ENCODE measurements at regions not wholly inside any gene's neighbourhood (a gene's known extent, or its start where the extent isn't known, plus 50 kb on each side); places are given as distances from the start of the nearest gene placed in this dataset.

- ChIA-PET POLR2A (no interaction called here), CTCF (no interaction called here)
- ATAC-seq (no peak), DNase-seq (ENCODE audit: low spot score) (no peak)
- Mint-ChIP-seq H3K4me1 (no peaks in the 10 kb centered on the region), H3K4me3 (no peak overlapping the region), H3K36me3 (no peaks in the 10 kb centered on the region), H3K27me3 (ENCODE audit: low read depth) (no peaks in the 10 kb centered on the region; the same call in none of the 2 replicates), H3K27ac (no peak overlapping the region), H3K9me3 (no peaks in the 10 kb centered on the region)
- TF ChIP-seq NFYB (CRISPR knock-in tag; conservative IDR thresholded peaks at IDR 0.05; ENCODE audit: low read depth) (no peak), MAX (CRISPR knock-in tag; IDR thresholded peaks at IDR 0.05) (no peak), ZNF425 (CRISPR knock-in tag; conservative IDR thresholded peaks at IDR 0.05) (no peak), PRRX2 (CRISPR knock-in tag; IDR thresholded peaks at IDR 0.05) (no peak), ZNF512 (CRISPR knock-in tag; IDR thresholded peaks at IDR 0.05; ENCODE audit: borderline replicate concordance) (no peak), CTCF (IDR thresholded peaks at IDR 0.05) (no peak), ZNF671 (CRISPR knock-in tag; IDR thresholded peaks at IDR 0.05) (no peak), SP1 (CRISPR knock-in tag; conservative IDR thresholded peaks at IDR 0.05) (no peak), FOXP1 (CRISPR knock-in tag; IDR thresholded peaks at IDR 0.05; ENCODE audit: borderline replicate concordance) (no peak), ATF1 (CRISPR knock-in tag; IDR thresholded peaks at IDR 0.05) (no peak), ZBTB21 (CRISPR knock-in tag; IDR thresholded peaks at IDR 0.05; ENCODE audit: borderline replicate concordance) (no peak), ZNF317 (CRISPR knock-in tag; IDR thresholded peaks at IDR 0.05; ENCODE audit: borderline replicate concordance, low read depth) (no peak)
Observed at GRCh38 chr3:22469995-22470394, 719.0 kb upstream of the ZNF385D start.

- ATAC-seq (no peak), DNase-seq (ENCODE audit: low spot score) (no peak)
- no peak overlapping the region for H3K27ac Mint-ChIP-seq
- POLR2A ChIA-PET: no interaction called here
- CTCF ChIA-PET: no interaction called here
- H3K36me3 Mint-ChIP-seq: no peaks in the 10 kb centered on the region
- H3K27me3 Mint-ChIP-seq (ENCODE audit: low read depth): no peaks in the 10 kb centered on the region; the same call in none of the 2 replicates
- no peaks in the 10 kb centered on the region for H3K9me3 Mint-ChIP-seq
- no peak overlapping the region for H3K4me3 Mint-ChIP-seq
- H3K4me1 Mint-ChIP-seq: no peaks in the 10 kb centered on the region
- TF ChIP-seq ZNF263 (CRISPR knock-in tag; IDR thresholded peaks at IDR 0.05; ENCODE audit: low read depth) (no peak), PRDM15 (CRISPR knock-in tag; IDR thresholded peaks at IDR 0.05) (no peak), ZNF532 (CRISPR knock-in tag; IDR thresholded peaks at IDR 0.05; ENCODE audit: borderline replicate concordance) (no peak), OVOL2 (CRISPR knock-in tag; IDR thresholded peaks at IDR 0.05; ENCODE audit: borderline replicate concordance) (no peak), CTCF (IDR thresholded peaks at IDR 0.05) (no peak), E2F4 (CRISPR knock-in tag; IDR thresholded peaks at IDR 0.05; ENCODE audit: borderline replicate concordance, low read depth) (no peak)
Observed at GRCh38 chr3:22471557-22471956, 720.5 kb upstream of the ZNF385D start.

Data from WTC11 (cell line).